ENCODE measurements at regions not wholly inside any gene's neighbourhood (a gene's known extent, or its start where the extent isn't known, plus 50 kb on each side); places are given as distances from the start of the nearest gene placed in this dataset.

DNA sequence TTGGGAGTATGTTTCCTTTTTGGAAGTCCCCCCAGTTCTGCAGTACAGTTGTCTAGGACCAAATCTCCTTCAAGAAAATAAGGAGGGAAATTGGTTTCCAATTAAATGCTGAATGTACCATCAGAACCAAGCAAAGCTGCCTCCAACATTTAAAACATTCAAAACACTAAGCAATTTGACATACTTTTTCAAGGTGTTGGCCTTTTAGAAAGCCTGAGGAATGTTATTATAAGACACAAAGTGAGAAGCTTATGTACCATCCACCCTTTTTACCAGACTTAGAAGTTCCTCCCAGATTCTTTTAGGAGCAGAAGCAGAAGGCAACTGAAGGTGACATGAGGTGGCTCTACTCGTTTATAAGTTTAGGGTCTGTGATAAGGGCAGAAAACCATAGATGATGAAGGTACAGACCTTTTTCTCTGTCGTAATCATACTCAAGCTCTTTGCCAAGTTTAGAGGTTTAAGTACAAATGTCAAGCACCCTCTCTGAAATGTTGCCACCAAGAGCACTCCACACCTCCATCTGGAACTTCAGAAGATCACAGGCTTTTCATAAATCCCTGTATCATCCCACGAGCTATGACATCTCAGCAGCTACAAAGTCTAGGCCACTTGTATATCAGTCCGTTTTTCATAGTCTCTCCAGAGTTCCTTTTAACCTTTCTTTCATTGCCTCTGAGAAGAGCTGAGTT is 282.5 kb upstream of the THBS1 start:
- no peak for DNase-seq

DNA sequence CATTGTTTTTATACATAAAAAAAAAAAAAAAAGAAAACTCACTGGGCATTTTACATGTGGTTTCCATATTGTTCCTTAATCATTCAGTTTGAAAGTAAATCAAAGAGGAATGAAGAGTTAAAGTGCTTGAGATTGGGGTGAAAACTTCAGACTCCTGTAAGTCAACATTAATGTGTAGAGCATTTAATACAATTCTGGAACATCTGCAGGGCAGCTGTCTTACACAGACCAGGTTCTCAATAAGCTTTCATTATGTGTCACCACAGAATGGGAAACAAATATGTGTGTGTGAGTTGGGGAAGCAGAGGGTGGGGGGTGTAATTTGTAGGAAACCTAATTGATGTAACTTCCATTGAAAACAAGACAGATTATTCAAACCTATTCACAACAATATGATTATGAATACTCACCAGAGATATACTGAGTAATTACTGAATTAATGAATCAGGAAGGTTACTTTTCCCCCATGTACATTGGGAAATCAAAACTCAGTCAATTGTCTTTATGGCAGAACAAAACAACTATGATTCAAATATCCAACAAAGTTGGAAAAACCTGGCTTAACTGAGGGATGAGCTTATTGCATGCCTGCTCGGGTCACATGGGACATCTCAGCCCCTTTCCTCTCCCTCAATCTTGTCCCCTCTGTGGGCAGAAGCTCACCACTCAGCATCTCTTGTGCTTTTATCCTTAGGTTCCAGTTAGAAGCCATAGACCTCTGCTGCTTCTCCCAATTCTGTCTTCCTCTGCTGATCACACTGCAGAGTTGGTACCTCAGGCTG is 281.2 kb upstream of the THBS1 start:
- DNase-seq, result no peak

DNA sequence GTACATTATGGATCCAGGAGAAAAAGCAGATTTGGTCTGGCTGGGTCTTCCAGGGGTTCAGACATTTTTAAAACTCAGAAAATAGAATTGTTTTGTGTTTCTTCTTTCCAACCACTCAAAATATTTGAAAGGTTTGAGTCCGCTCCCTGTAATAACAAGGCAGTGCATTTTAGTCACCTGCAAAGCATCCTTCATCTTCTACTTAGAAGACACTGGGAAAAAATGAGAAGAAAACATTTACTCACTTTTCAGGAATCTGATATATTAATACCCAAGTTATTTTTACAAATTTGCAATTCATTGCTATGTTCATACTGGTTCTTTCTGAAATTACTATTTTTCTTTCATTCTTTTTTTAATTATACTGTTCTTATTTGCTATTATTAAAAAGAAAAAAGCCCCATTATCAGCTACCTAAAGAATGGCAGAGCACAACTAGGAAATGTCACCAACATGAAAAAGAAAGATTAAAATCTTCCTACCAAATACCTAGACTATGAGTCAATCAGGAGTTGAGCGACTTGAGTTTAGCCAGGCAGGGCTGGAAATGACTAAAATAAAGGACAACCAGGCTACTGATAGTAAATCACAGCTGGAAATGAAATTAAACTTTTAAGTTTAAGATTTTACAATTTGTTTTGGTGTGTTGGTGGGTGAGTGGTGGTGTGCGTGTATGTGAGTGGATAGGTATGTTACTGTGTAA is 280.3 kb upstream of the THBS1 start:
- no peak for DNase-seq

DNA sequence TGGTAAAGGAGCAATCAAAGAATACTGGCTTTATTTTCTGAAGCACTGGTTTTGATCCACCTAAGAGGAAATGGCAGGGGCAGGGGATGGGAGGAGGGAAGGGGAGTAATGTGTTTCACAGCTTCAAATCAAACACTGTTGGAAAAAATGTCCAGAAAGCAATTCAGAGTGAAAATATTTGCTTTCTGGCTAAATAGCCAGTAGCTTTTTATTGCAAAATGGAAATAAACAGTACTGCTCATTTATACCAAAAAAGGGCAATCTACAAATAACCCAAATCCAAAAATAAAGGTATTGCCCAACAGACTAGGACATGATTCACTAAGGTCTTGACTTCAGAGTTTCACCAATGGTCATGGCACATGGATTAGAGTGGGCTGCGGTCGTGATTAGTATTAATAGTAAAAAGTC is 279.3 kb upstream of the THBS1 start:
- DNase-seq, result no peak

DNA sequence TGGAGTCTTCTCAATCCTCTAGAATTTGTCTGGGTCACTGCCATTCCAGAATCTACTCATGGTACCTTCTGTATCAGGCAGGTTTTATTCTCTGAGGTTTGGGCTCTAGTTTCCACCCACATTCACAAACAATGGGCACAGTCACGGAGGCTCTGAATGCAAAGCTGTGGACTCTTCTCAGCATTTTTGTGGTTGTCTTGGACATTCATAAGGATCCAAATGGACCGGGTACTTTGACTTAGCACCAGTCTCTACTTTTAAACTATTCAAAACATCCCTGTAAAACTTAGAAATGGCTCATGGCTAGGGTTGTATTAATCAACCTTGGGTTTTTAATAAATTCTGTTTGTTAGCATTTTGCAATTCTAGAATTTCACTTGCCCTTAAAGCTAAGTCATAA is 277.9 kb upstream of the THBS1 start:
- no peak for DNase-seq

DNA sequence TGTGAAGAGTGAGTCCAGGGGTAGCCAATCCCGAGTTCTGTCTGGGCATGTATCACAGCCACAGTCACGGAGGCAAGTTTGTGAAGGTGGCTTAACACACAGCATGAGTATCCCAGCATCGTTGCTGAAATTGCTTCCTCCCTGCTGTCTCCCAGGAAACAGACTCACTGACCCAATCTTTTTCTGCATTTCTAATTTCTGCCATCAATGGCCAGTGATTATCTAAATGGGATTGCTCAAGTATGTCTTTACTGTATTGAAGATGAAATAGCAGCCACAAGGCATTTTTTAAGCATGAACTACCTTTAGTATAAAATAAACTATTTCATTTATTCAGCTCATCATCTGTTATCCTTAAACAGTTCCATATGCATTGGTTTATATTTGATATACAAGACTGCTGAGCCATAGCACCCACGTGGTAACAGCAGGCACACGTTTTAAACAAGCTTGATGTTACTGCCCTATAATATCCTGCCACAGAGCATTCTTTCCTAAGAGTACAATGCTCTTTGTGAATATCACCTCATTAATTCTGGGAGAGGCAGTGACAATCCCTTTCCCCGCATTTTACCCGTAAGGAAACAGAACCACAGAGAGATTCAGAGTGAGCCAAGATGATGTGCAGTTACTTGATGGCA is 276.6 kb upstream of the THBS1 start:
- no peak for DNase-seq

DNA sequence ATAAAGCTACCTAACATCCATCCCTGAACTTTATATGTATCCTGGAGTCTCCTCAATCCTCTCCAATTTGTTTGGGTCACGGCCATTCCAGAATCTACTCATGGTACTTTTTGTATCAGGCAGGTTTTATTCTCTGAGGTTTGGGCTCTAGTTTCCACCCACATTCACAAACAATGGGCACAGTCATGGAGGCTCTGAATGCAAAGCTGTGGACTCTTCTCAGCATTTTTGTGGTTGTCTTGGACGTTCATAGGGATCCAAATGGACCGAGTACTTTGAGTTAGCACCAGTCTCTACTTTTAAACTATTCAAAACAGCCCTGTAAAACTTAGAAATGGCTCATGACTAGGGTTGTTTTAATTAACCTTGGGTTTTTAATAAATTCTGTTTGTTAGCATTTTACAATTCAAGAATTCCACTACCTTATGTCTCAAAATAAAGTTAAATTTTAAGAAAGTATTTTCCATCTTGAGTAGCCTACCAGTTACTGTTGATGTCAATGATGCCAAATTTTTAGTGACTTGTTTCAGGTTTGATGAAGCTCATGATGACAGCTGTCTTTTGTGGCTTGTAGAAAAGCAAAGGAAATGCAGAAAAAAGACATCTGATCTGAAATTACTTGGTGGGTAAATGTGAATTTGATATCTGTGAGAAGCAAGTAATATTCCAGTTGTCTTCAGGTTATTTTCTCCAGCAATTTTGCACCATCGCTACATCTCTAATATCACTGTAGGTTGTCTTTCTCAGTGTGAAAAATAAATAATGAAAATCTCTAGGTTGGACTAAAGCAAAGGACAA is 275.7 kb upstream of the THBS1 start:
- DNase-seq, result no peak

DNA sequence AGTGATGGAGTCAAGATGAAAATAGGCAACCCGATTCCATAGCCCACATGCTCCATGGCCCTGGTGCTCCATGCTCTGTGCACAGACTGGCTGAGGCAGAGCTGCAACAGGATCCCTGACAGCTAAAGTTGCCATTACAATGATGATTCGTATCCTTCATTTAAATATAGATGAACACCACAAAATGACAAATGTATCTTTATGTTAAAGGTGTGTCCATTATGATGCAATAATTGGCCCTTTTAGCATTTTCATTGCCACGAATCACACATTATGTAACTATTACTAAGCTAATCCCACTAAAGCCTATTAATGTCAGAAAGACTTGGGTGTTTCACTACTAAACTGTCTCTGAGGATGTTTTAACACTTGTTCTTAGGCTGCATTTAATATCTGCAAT is 270.2 kb upstream of the THBS1 start:
- DNase-seq, result no peak

DNA sequence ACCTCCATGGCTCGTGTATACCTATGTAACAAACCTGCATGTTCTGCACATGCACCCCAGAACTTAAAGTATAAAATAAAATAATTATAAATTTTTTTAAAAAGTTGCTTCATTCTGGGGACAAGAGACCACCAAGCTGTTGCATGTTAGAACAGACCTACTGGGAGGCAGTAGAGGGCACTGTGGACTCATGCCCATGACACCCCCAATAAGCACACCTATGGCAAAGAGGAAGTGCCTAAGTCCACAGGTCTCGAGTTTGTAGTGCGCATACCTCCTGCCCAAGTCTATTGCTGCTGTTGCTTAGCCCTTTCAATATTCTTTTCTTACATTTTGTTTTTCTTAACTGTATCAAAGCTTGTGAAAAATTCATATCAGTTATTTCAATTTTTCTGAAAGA is 267.9 kb upstream of the THBS1 start:
- DNase-seq, result peak; percentile 38 to 41

DNA sequence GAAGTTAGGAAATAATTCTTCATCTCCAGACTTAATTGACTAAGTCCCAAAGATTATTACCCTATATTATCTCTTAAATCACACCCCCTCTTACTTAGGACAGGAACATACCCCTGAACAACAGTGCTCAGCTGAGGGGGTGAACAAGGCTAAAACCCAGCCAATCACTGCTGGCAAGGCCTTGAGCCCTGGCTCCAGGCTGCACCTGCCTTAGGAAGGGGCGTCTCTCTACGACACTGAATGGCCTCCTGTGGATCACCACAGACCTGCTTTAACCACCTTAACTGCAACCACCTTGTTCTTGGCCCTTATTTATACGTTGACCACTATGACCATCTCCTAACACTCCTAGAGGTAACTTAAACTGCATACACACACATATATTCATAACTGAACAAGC is 267.4 kb upstream of the THBS1 start:
- no peak for DNase-seq

DNA sequence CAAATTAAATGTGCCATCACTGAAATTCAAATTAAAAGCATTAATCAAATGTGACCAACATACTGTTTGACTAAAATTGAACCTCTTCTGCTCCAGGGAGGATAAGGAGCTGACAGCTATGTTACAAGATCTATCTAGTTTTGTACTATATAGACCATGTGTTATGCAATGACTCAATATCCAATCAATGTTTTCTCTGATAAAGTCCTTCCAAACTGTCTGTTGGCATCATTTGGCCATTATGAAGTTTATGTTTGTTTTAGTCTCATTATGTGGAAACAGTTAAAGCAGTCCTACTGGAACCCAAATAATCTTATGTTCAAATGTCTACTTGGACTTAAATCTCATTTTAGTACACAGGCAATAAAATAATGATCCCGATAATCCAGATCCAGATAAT is 267.0 kb upstream of the THBS1 start:
- DNase-seq, result no peak

DNA sequence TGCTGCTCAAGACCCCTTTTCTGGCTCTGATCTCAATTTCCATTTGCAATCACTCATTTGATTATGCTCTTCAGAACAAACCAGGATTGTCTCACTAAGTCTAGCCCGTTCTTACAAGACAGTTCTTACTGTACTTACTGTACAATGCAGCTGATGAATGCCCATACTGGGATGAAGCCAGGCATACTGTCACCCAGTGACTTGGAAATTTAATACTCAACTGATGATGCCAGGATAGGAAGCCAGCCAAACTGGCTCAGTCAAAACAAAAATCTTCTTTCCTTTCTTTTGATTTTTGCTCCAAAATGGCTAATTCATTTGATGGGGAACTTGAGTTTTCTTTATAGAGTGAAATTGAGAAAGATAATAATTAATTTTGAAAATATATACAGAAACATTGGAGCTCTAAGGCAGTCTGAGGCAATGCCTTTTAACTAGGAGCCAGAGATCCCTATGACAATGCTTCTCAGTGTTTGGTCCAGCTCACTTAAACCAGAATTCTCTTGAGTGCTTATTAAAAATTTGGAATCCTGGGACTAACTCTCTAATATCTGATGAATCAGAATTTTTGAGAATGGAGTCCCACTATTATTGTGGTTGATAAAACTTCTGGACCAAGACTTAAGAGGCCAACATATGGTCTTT is 265.6 kb upstream of the THBS1 start:
- no peak for DNase-seq

DNA sequence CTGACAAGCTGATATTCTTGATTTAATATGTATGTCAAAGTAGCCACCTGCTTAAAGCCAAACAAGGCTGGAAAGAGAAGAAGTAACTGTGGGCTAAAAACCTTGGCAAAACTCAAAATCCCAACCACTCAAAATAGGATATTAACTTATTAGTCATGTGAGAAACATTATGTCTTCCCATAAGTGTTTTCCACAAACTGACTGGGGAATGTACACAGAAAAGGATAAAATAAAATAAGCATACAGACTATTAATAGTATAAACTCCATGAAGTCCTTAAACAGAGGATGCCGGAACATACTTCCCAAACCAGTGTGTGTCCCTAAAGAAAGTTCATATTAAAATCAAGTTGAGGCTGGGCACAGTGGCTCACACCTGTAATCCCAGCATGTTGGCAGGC is 263.7 kb upstream of the THBS1 start:
- no peak for DNase-seq

DNA sequence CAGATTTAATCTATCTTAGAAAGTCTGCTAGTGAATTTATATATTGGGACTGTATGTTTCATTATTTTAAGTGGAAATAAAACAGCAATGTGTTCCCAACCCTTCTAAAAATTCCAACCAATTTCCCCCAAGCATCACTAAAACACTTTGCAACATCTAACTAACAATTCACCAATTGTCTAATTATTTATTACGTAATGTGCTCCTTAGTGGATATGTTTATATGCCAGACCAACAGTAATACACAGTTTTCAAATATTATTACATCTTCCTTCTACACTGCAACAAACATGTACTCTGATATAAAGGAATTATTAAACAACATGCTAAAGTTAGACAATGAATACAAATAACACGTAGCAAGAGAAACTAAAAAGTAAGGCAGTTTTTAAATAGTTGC is 262.6 kb upstream of the THBS1 start:
- DNase-seq, result no peak

DNA sequence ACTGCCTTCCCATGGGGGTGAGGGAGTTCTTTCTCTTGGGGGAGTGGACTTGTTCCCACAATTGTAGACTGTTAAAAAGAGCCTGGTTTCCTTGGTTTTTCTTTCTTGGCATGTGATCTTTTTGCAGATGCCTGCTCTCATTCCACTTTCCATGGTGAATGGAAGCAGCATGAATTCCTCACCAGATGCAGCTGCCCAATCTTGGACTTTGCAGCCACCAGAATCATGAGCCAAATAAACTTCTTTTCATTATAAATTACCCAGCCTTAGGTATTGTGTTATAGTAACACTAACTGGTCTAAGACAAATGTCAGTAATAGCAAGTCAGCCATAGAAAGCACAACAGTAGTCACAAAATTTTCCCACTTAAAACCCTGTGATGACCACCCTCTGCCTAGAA is 260.5 kb upstream of the THBS1 start:
- no peak for DNase-seq

DNA sequence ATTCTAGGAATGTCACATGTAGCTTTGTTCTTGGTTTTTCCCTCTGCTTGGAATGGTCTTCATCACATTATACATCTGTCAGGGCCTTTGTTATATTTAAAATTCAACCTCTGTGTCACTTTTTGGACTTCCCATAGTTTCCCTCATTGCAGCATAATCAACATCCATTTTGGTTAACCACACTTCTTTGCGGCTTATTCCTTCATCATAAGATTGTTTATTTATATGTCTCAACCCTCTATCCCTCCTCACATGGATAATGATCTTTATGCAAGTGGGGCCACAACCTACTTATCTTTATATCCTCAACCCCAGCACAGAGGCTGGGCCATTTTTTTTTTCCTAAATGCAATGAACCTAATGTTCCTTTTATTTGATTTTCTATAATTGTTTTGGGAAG is 260.0 kb upstream of the THBS1 start:
- DNase-seq, result no peak

DNA sequence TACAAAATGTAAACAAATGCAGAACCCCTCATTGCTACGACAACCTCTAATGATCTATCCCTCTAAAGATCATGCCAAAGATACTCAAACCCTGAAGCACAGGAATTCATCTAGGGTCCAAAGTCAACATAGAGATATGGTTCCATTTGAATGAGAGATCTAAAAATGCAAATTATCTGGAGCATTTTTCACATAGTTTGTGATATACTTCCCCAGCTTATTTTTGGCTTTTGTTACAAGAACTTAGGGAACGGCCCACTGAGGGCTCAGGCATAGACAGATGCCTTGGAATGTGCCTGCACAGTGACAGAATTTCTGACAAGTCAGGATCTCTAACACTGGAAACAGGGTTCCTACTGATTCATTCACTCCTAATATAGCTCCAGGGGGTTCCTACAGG is 258.9 kb upstream of the THBS1 start:
- no peak for DNase-seq

DNA sequence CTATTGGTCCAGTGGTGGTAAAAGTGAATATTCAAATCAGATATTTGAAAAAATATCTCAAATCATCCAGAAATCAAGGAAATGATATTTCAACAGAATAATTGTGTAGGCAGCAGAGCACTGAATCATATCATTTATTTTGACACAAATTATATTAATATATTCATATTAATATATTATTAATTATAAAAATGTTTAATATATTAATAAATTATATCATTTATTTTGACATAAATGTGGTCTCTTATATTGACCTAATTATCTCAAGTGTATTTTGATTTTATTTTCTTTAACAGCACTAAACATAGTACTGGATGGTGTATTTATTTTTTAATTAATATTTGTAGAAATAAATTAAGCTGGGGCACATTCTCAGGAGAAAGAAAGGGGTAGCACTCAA is 257.7 kb upstream of the THBS1 start:
- DNase-seq, result no peak

DNA sequence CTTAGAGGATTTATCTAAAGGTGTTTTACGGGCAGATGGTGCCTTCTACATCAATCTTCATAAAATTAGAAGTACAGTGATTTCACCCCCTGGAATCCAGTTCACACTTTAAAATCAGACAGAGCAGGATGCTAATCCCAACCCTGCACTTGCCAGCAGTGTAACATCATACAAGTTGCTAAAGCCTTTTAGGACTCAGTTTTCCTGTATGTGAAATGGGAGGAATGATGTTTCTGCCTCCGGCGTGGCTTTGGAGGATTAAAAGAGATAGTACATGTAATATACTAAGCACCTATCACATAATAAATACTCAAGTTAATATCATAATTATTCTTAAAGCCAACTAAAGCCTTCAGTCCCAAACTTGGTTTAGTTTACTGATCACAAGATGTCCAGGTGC is 257.2 kb upstream of the THBS1 start:
- no peak for DNase-seq

DNA sequence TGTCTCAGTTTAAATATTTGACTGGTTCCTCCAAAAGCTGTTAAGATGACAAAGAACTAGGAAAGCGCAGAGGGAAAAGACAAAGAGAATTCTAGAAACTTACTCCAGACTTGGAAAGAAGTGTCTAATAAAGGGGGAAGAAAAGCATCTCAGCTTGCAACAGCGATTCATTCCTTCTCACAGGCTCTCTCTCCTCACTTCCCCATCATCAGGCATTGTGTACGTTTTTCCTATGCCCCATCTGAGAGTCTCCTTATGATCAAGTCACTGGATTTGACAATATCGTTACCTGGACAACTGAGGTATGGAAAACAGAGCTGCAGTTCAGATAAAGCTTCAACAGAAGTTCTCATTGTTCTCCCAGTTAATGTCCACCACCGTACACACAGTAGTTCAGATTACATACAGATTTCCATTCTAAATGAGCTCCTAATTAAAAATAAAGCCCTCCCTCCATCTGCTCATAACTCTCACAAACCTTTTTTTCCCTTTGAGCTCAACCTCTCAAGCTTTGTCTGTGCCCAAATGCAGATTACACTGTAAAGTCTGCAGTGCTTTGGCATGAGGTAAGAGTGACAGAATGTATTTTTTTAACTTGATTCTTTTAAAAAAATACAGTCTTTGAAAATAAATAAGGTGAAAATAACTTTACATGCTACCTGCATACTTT is 254.4 kb upstream of the THBS1 start:
- no peak for DNase-seq

DNA sequence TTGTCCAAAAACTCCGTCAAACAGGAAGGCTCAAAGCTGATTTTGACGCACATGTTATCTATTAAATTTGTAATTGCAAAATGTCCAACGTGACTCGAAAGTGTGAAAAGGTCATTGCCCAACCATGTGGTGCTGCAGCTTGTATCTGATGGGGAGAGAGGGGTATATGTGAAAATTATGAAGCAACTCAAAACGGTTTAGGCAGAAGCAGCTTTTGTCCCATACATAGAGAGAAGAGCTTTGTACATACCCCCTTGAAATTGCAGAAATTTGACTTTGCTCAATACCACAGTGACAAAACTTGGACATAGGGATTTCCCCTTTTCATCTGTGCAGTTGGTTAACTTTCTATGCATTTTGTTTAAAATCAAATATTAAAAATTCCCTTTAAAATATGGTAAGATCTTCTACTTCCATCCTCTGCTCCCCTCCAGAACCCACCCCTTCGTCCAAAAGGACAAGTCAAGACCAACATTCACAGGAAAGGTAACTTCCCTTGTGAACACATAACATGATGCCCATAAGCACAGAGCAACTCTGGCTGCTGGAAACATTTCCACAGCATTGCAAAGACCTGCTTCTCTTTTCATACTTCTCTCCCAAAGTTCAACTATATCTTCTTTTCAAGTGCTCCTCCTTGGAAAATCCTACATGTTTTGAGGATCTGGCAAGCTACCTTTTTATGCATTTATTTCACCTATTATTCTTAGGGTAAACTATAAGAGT is 253.7 kb upstream of the THBS1 start:
- peak; percentile 2 to 16 for DNase-seq
